HepG2 (cell line): ENCODE measurements at regions not wholly inside any gene's neighbourhood (a gene's known extent, or its start where the extent isn't known, plus 50 kb on each side); places are given as distances from the start of the nearest gene placed in this dataset.

Source experiments
- ATAC-seq: fragments of 200-7000 bp; cut with Tn5 transposase; 3 replicates; pipeline ENCODE4 v1.9.1; 2020; ENCODE audit warnings: mild to moderate bottlenecking, moderate library complexity
- BruUV-seq: library from RNA; stranded (reverse); fragments of 400-500 nt; replicated peaks from 2 replicates; lab custom pipeline; 2021; lab: Mats Ljungman, UMichigan
- CTCF ChIA-PET: fragments of 300-600 bp; formaldehyde crosslinking; extraction: SDS; loops from one replicate; lab custom pipeline; 2021; ENCODE audit warnings: low total read pairs, inconsistent platforms, low intra/inter-chr PET ratio; lab: Yijun Ruan, JAX
- POLR2A ChIA-PET: fragments of 350-600 bp; sonication (Branson Sonifier 250); formaldehyde crosslinking; loops from one replicate; lab custom pipeline; 2020; ENCODE audit warnings: antibody characterized with exemption, inconsistent platforms; lab: Yijun Ruan, JAX
- DNase-seq: peaks from one replicate; pipeline ENCODE4 v3.0.0-alpha.2; 2015; ENCODE audit warnings: low spot score
- FAIRE-seq: peaks from 3 replicates; lab custom pipeline; 2011; peaks lifted over from hg19 to GRCh38; lab: Jason Lieb, UNC
- H2AFZ ChIP-seq: one replicate; pipeline ENCODE4 v1.6.1; 2011; ENCODE audit warnings: low read length, inconsistent platforms
- H3K27ac ChIP-seq: fragments of 300-600 bp; 3 replicates; pipeline ENCODE4 v1.8.0; 2011; ENCODE audit warnings: mixed run types, mild to moderate bottlenecking, mixed read lengths, low read length, inconsistent platforms; ENCODE audit not compliant: insufficient read depth; ENCODE audit errors: extremely low read length
- H3K27me3 ChIP-seq, 2 experiments: fragments of 200-600 bp in 1 of 2; 2 replicates in 1 of 2; 3 replicates in 1 of 2; pipeline versions ENCODE4 v1.6.0 to v1.8.0; 2011; ENCODE audit warnings: low read length in 2 of 2, mild to moderate bottlenecking in 2 of 2, moderate library complexity in 2 of 2, inconsistent platforms in 1 of 2; ENCODE audit not compliant: insufficient read depth in 2 of 2, control insufficient read depth in 1 of 2
- H3K36me3 ChIP-seq, 2 experiments: fragments of 200-600 bp in 1 of 2; replicated peaks in 1 of 2; 2 replicates in 1 of 2; 3 replicates in 1 of 2; pipeline versions ENCODE4 v1.5.1 to v1.8.0; 2011; ENCODE audit warnings: low read length in 2 of 2, inconsistent platforms in 1 of 2; ENCODE audit not compliant: insufficient read depth in 2 of 2, control insufficient read depth in 1 of 2
- H3K4me1 ChIP-seq: 2 replicates; pipeline ENCODE4 v1.5.1; 2012; ENCODE audit warnings: low read length, inconsistent platforms; ENCODE audit not compliant: insufficient read depth
- H3K4me2 ChIP-seq: 2 replicates; pipeline ENCODE4 v1.6.0; 2011; ENCODE audit warnings: low read depth, low read length, inconsistent platforms
- H3K4me3 ChIP-seq, 3 experiments: fragments of 200-600 bp in 1 of 3; sonication (generic), shearing (Covaris generic) in 1 of 3; replicated peaks in 1 of 3; 2 replicates each; pipeline ENCODE4 v1.5.1; 2011 to 2016; ENCODE audit warnings: low read length in 3 of 3, inconsistent platforms in 2 of 3, low read depth in 2 of 3, mild to moderate bottlenecking in 2 of 3, control low read depth in 1 of 3, mixed read lengths in 1 of 3; ENCODE audit not compliant: insufficient read depth in 1 of 3
- H3K79me2 ChIP-seq: one replicate; pipeline ENCODE4 v1.6.1; 2011; ENCODE audit warnings: low read length, inconsistent platforms; ENCODE audit not compliant: insufficient read depth
- H3K9ac ChIP-seq: 2 replicates; pipeline ENCODE4 v1.6.0; 2011; ENCODE audit warnings: mild to moderate bottlenecking, low read depth, low read length, inconsistent platforms; ENCODE audit not compliant: insufficient read depth
- H3K9me3 ChIP-seq: 2 replicates; pipeline ENCODE4 v1.5.1; 2012; ENCODE audit warnings: mild to moderate bottlenecking, low read length
- H4K20me1 ChIP-seq: 2 replicates; pipeline ENCODE4 v1.6.0; 2011; ENCODE audit warnings: inconsistent platforms, mild to moderate bottlenecking, low read length, moderate library complexity; ENCODE audit not compliant: insufficient read depth
- E2F1 ChIP-seq: sonication (generic); formaldehyde crosslinking; IDR thresholded peaks from 2 replicates; pipeline ENCODE4 v1.5.0; 2020; ENCODE audit warnings: missing genetic modification reagents
- HINFP ChIP-seq: sonication (generic); formaldehyde crosslinking; IDR thresholded peaks from 2 replicates; pipeline ENCODE4 v1.4.0; 2020; ENCODE audit warnings: low read depth, mild to moderate bottlenecking, missing genetic modification reagents
- HMG20B ChIP-seq: conservative IDR thresholded peaks from 2 replicates; pipeline ENCODE4 v1.6.1; 2016; ENCODE audit warnings: missing genetic modification reagents, missing compliant biosample characterization
- NFATC3 ChIP-seq: sonication (generic); formaldehyde crosslinking; IDR thresholded peaks from 2 replicates; pipeline ENCODE4 v1.5.1; 2020; ENCODE audit warnings: mild to moderate bottlenecking, missing genetic modification reagents
- PPARG ChIP-seq: conservative IDR thresholded peaks from 2 replicates; pipeline ENCODE4 v1.6.1; 2016; ENCODE audit warnings: missing biosample characterization, missing genetic modification reagents
- ZBTB20 ChIP-seq: sonication (generic); formaldehyde crosslinking; IDR thresholded peaks from 2 replicates; pipeline ENCODE4 v1.8.1; 2023; ENCODE audit warnings: missing genetic modification reagents, low read depth, mild to moderate bottlenecking, borderline replicate concordance
- ZFP36L1 ChIP-seq: sonication (generic); formaldehyde crosslinking; IDR thresholded peaks from 2 replicates; pipeline ENCODE4 v1.8.0; 2022; ENCODE audit warnings: mild to moderate bottlenecking, missing genetic modification reagents, moderate library complexity
- ZNF382 ChIP-seq: sonication (generic); formaldehyde crosslinking; IDR thresholded peaks from 2 replicates; pipeline ENCODE4 v1.5.0; 2020; ENCODE audit warnings: missing genetic modification reagents, mild to moderate bottlenecking, borderline replicate concordance
- ZNF510 ChIP-seq: sonication (generic); formaldehyde crosslinking; IDR thresholded peaks from 2 replicates; pipeline ENCODE4 v1.4.0; 2020; ENCODE audit warnings: low read depth, mild to moderate bottlenecking, missing genetic modification reagents
- ZNF792 ChIP-seq: IDR thresholded peaks from 2 replicates; pipeline ENCODE4 v1.6.1; 2016
- WGBS: methylation state at CpG from one replicate; pipeline ENCODE4 v1.1.6; 2017; ENCODE audit warnings: low lambda C conversion rate; 5-methylcytosine and 5-hydroxymethylcytosine counted together
- in situ Hi-C: cut with HindIII; loops from 2 replicates; pipeline ENCODE4 v1.10.0; 2017; ENCODE audit warnings: low pct_unique_long_range_greater_than_20kb; ENCODE audit not compliant: extremely low pct_ligation_motif_present
- intact Hi-C: fragments of 100-400 bp; cut with micrococcal nuclease; formaldehyde crosslinking; loops from one replicate; pipeline ENCODE4 v1.10.0; 2022; ENCODE audit not compliant: unreplicated experiment

- ChIA-PET CTCF (no interaction called here), POLR2A (no interaction called here)
- H2AFZ ChIP-seq: no peak overlapping the region
- no peaks in the 10 kb centered on the region for H4K20me1 ChIP-seq
- H3K4me3 ChIP-seq: no peak overlapping the region
- H3K9ac ChIP-seq: no peak overlapping the region
- H3K27ac ChIP-seq: no peak overlapping the region
- 2% methylated on average over 3 of the region's 3 CpGs for WGBS
- no peak overlapping the region for H3K4me2 ChIP-seq
- no TSS peak for BruUV-seq
- TF ChIP-seq HINFP (no peak), HMG20B (CRISPR knock-in tag) (no peak), ZBTB20 (CRISPR knock-in tag) (no peak)
- in situ Hi-C loops: no loop called here
- DNase-seq (no peak), FAIRE-seq (no peak), ATAC-seq (no peak)
- H3K36me3 ChIP-seq: no peaks in the 10 kb centered on the region
- no peaks in the 10 kb centered on the region for H3K9me3 ChIP-seq
- H3K79me2 ChIP-seq: no peaks in the 10 kb centered on the region
- intact Hi-C loops: no loop called here
- 0 out of 5 replicates have a peak, but pooled peaks cover 0 to 2% of the 10 kb centered on the region in 2 experiments for H3K27me3 ChIP-seq
- H3K4me1 ChIP-seq: no peaks in the 10 kb centered on the region
Measured at GRCh38 chr3:150275941-150276340, 132.2 kb upstream of the TSC22D2 start.

DNA sequence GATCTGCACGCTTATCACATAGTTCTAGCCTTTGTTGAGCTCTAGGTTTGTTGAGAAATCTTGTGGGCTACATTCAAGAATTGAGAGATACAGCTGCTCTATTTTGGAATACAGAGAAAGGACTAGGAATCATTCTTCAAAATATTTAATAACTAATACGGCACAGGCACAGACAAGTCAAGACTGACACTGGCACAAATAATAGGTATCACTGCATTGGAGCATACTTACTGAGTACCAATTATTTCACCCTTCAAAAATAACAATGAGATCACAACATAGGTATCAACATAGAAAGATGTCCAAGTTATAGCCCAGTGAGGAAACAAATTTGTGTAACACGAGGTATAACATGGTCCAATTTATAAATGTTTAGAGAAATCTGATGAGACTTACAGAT is 133.7 kb upstream of the TSC22D2 start:
- intact Hi-C loops (no loop called here), in situ Hi-C loops (no loop called here)
- BruUV-seq: no TSS peak
- H3K4me2 ChIP-seq: no peak overlapping the region
- no peak overlapping the region for H3K9ac ChIP-seq
- no peaks in the 10 kb centered on the region for H3K79me2 ChIP-seq
- WGBS: 34% methylated on average over 3 of the region's 3 CpGs
- H3K27ac ChIP-seq: no peak overlapping the region
- CTCF ChIA-PET: no interaction called here
- POLR2A ChIA-PET: no interaction called here
- DNase-seq (no peak), ATAC-seq (no peak), FAIRE-seq (no peak)
- no peaks in the 10 kb centered on the region for H3K36me3 ChIP-seq
- no peaks in the 10 kb centered on the region for H3K27me3 ChIP-seq
- H3K4me3 ChIP-seq: no peak overlapping the region
- H3K4me1 ChIP-seq: peaks cover 1% of the 10 kb centered on the region
- no peaks in the 10 kb centered on the region for H3K9me3 ChIP-seq
- no peak overlapping the region for H2AFZ ChIP-seq
- H4K20me1 ChIP-seq: no peaks in the 10 kb centered on the region
- TF ChIP-seq ZNF792 (CRISPR knock-in tag) (no peak), E2F1 (no peak), PPARG (CRISPR knock-in tag) (no peak), NFATC3 (CRISPR knock-in tag) (no peak), ZNF510 (CRISPR knock-in tag) (no peak), ZFP36L1 (CRISPR knock-in tag) (no peak), ZNF382 (CRISPR knock-in tag) (no peak)
